GM18505 (cell line): ENCODE measurements at regions not wholly inside any gene's neighbourhood (a gene's known extent, or its start where the extent isn't known, plus 50 kb on each side); places are given as distances from the start of the nearest gene placed in this dataset.
"Not testable (repeated sequence)": the region's sequence is repeated elsewhere in the genome, so short reads cannot be mapped to it uniquely, and the experiment has no call there.

ENCODE experiments used
- ATAC-seq: cut with Tn5 transposase; IDR thresholded peaks from one replicate; pipeline ENCODE4 v1.9.1; 2021; ENCODE audit not compliant: unreplicated experiment
- POLR2A ChIP-seq: IDR thresholded peaks from 4 replicates; pipeline ENCODE4 v1.6.1; 2011; ENCODE audit warnings: borderline replicate concordance; ENCODE audit not compliant: insufficient read depth, insufficient read length; ENCODE audit errors: extremely low read depth

DNA sequence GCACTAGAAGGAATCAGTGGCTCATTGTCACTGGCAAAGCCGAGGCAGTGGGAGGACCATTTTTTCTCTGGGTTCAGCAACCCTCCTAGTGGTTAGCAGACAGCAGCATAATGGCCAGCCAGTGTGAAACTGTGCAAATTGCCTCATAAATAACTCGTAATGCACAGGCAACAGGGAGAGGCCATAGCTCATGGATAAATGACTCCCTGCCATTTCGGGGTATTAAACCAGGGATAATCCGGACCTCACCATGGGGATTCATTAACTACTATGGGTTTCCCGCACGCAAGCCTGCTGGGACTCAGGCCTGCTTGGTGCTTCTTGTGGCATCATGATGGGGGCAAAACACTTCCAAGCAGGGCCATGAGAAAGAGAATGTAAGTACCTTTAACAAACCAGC lies 158.2 kb upstream of the CHD6 start:
- no peak for TF ChIP-seq POLR2A

DNA sequence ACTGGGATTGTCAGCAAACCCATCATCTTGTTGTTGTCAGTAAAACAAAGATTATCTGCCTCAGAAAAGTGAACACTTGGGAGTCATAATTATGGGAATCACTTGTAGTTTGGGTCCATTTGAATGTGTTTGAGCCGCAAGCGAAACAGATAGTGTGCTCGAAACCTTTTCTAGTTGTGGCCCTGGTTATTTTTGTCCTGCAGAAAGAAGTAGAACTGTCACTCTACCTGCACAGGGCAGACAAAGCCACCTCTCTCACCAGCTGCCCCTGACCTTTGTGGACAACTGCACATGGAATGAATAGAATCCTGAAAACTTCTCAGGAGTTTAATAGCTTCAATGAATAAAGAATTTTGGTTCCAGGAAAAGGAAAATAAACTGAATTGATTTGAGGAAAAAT lies 156.1 kb upstream of the CHD6 start:
- no peak for ATAC-seq

More for the DNA sequence above, 158.2 kb upstream of the CHD6 start:
- no peak for ATAC-seq

DNA sequence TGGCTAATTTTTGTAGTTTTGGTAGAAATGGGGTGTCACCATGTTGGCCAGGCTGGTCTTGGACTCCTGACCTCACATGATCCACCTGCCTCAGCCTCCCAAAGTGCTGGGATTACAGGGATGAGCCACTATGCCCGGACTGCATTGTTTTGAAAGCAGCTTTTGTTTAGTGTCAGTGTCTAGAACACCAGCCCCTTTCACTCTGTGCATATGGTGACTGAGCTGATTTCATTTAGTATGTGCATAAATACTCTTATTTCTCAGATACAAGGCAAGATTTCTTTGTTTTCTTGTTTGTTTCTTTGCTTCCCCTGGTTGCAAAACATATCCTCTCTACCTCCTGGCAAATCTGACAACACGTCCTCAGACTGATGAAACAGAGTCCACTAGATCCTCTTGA lies 152.8 kb upstream of the CHD6 start:
- no peak for TF ChIP-seq POLR2A
- no peak for ATAC-seq

More for the DNA sequence above, 156.1 kb upstream of the CHD6 start:
- TF ChIP-seq POLR2A: no peak

GRCh38 chr20:41770427-41770826 lies 152.2 kb upstream of the CHD6 start:
- TF ChIP-seq POLR2A: no peak
- ATAC-seq: no peak

- no peak for TF ChIP-seq POLR2A
- ATAC-seq: no peak
These were observed 151.4 kb upstream of the CHD6 start for GRCh38 chr20:41769592-41770018.

DNA sequence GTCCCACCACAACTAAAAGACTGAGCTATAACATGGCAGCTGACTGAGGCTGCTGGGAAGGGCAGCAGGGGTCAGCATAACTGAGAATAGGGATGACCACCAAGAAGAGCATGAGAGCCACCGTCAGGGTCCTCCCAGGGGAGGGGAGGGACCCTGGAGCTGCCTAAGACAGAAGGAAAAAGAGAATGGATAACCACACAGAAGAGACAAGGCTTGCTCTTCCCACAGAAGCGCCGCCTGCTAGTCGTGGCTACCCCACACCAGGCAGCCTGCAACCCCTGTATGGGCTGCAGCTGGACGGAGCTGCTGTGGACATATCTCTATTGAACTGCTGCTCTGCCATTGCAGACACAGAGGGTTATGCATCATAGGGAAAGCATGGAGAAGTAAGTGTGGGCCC lies 132.0 kb upstream of the CHD6 start:
- no peak for TF ChIP-seq POLR2A
- no peak for ATAC-seq

GRCh38 chr20:41748756-41749582 lies 130.8 kb upstream of the CHD6 start:
- ATAC-seq: no peak
- TF ChIP-seq POLR2A: no peak

- no peak for ATAC-seq
- no peak for TF ChIP-seq POLR2A
These were observed 129.9 kb upstream of the CHD6 start for GRCh38 chr20:41748051-41748450.

DNA sequence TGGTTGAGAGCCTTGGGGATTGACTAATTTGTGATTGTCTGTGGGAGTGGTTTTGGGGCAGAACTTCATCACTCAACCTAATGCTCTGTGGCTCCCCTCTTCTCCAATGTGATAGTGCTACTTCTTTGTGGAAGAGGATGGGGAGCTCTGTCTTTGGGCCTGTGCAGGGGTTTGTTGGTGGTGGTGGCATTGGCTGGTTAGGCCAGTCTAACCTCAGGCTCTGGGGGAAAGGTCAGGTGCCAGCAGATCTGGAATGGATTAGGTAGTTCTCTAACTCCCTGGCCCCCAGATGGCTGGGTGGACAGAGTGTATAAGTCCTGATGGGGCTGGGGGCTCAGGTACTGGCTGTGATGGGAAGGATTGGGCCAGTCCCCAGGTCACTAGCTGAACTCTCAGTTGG lies 129.0 kb upstream of the CHD6 start:
- TF ChIP-seq POLR2A: no peak
- ATAC-seq: no peak

DNA sequence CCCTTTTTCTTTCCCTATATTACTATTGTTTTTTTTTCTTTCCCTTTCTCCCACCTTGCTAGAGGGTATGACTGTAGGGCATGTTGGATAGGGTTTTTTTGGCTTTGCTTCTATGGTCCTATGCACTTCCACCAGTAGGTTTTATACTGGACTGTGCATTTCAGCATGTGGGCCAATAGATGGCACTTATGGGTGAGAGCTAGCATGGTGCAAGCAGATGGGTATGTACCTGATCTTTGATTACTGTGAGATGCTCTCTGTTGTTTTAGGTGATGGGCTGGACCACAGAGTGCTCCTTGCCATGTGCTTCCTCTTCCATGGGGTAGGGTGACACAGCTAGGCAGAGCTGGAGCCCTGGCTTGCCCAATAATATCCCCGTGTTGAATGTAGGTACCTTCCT lies 128.5 kb upstream of the CHD6 start:
- no peak for TF ChIP-seq POLR2A
- ATAC-seq: no peak

DNA sequence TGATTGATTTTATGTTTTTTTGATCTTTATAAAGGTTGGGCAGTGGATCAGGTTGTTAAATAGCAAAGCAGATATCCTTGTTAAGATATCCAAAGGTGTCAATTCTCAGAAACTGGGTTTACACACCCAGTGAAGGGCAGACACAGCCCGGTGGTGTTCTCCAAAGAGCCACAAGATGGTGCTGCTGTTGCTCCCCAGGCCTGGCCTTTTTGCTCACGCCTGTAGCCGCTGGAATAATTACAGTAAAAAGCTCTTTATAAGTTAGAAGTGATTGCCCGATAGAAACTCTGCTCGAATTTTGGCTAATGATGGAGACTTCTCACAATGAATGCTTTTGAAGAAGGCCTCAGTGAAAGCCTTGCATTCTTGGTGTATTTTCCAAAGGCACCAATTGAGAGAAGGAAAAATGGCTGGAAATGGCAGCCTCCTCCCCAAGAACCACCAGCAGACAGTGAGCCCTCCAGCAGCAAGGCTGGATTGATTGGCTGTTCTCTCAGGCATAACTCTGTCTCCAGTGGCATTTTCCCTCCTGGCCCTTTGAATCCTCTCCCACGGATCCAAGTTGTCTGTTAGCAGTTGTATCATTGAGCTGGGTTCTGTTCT lies 120.5 kb upstream of the CHD6 start:
- ATAC-seq: peak; percentile 61
- TF ChIP-seq POLR2A: no peak

DNA sequence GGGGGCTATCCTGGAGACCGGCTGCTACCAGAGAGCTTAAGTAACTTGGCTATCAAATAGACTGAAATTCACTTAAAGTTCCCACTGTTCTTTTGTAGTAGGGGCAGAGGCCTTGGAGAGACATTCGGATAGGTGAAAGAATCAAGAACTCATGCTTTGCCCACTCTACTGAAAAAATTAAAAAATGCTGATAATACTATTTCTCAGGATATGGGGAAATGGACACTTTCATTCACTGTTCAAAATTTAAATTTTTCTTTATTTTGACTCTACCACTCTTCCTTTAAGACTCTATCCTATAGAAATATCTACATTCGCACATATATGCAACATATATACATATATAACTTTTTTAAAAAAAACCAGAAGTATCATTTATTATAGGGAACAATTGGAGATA lies 117.8 kb upstream of the CHD6 start:
- no peak for ATAC-seq
- no peak for TF ChIP-seq POLR2A

- TF ChIP-seq POLR2A: no peak
- no peak for ATAC-seq
These were observed 116.3 kb upstream of the CHD6 start for GRCh38 chr20:41734506-41734945.

DNA sequence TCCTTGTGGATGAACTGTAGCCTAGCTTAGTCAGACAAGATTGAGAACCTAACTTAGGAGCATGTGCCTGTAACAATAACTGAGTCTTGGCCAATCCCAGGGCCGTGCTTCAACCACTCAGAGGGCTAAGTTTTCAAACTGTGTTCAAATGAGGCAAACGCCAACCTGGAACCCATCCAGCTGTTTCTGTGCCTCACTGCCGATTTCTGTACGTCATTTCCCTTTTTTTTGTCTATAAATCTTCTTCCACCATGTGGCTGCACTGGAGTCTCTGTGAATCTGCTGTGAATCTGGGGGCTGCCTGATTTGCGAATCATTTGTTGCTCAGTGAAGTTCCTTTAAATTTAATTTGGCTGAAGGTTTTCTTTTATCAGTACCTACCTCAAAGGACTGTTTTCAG lies 115.0 kb upstream of the CHD6 start:
- no peak for TF ChIP-seq POLR2A
- no peak for ATAC-seq

DNA sequence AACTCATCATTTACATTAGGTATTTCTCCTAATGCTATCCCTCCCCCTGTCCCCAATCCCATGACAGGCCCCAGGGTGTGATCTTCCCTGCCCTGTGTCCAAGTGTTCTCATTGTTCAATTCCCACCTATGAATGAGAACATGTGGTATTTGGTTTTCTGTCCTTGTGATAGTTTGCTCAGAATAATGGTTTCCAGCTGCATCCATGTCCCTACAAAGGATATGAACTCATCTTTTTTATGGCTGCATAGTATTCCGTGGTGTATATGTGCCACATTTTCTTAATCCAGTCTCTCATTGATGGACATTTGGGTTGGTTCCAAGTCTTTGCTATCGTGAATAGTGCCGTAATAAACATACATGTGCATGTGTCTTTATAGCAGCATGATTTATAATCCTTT lies 113.0 kb upstream of the CHD6 start:
- ATAC-seq: not testable (repeated sequence)

DNA sequence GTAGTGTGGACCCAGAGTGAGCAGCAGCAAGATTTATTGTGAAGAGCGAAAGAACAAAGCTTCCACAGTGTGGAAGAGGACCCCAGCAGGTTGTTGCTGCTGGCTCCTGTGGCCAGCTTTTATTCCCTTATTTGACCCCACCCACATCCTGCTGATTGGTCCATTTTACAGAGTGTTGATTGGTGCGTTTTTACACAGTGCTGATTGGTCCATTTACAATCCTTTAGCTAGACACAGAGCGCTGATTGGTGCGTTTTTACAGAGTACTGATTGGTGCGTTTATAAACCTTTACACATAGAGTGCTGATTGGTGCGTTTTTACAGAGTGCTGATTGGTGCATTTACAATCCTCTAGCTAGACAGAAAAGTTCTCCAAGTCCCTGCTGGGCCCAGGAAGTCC lies 109.5 kb upstream of the CHD6 start:
- not testable (repeated sequence) for ATAC-seq
